ENCODE measurements at regions not wholly inside any gene's neighbourhood (a gene's known extent, or its start where the extent isn't known, plus 50 kb on each side); places are given as distances from the start of the nearest gene placed in this dataset.

DNA sequence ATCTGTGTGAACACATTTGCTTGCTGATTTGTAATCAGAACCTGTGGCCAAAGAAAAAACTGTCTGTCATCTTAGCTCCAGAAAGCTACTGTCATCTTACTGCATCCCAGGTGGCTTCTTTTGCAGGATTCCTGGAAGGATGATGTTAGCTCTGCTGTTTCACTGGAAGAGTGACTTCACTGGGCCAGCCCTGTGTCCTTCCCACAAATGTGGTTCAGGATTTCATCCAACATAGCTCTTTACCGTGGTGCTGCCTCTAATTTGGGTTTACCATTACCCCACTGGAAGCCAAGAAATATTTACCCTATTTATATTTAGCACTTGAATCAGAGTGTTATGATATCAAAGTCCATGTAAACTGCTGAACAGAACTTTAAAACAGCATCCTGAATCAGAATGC lies 501.0 kb downstream of the GADD45G start (continued):
- TF ChIP-seq, protein P1, sequence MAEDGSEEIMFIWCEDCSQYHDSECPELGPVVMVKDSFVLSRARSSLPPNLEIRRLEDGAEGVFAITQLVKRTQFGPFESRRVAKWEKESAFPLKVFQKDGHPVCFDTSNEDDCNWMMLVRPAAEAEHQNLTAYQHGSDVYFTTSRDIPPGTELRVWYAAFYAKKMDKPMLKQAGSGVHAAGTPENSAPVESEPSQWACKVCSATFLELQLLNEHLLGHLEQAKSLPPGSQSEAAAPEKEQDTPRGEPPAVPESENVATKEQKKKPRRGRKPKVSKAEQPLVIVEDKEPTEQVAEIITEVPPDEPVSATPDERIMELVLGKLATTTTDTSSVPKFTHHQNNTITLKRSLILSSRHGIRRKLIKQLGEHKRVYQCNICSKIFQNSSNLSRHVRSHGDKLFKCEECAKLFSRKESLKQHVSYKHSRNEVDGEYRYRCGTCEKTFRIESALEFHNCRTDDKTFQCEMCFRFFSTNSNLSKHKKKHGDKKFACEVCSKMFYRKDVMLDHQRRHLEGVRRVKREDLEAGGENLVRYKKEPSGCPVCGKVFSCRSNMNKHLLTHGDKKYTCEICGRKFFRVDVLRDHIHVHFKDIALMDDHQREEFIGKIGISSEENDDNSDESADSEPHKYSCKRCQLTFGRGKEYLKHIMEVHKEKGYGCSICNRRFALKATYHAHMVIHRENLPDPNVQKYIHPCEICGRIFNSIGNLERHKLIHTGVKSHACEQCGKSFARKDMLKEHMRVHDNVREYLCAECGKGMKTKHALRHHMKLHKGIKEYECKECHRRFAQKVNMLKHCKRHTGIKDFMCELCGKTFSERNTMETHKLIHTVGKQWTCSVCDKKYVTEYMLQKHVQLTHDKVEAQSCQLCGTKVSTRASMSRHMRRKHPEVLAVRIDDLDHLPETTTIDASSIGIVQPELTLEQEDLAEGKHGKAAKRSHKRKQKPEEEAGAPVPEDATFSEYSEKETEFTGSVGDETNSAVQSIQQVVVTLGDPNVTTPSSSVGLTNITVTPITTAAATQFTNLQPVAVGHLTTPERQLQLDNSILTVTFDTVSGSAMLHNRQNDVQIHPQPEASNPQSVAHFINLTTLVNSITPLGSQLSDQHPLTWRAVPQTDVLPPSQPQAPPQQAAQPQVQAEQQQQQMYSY (CRISPR knock-in tag; IDR thresholded peaks at IDR 0.05): no peak
- no peak for TF ChIP-seq BCL3 (IDR thresholded peaks at IDR 0.05; ENCODE audit: borderline replicate concordance, insufficient read depth, low read depth, low read length, poor library complexity, severe bottlenecking)

DNA sequence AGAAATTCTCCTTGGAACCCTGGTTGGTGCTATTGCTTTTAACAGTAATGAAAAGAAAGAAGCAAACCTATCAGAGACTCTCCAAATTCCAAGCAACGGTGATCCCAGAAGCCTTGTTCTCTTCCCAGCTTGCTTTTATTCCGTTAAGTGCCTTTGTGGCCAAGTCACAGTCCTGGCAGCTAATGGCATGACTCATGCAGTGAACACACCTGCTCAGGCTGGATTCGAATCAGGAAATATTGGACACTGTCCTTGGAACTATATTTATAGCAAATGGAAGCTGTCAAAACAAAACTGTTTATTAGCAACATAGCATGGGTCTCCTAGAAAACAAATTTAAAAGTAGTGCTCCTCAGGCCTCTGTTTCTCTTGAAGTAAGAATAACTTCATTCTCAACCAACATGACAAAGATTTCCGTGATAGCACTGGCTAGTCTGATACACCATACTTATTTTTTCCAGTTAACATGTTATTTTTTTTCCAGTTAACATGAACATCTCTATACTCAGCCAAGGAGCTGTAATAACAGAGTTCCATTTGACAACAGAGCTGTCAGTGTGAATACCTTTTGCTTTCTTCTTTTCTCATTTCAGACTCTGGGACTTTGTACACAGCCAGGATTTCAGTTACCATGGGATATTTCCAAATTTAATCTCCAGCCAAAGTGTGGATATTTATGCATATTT lies 502.4 kb downstream of the GADD45G start:
- DNase-seq (ENCODE audit: low read depth, low spot score) (no peak), FAIRE-seq (no peak), ATAC-seq (no peak)
- intact Hi-C loops (cut with micrococcal nuclease; ENCODE audit: unreplicated experiment) (no loop called here), in situ Hi-C loops (cut with MboI) (no loop called here)
- H3K27me3 ChIP-seq (replicated peaks in 1 of 2; ENCODE audit: control insufficient read depth in 2 of 2, insufficient read depth in 2 of 2, low read length in 1 of 2): no peaks in the 10 kb centered on the region; a peak in 3 of 4 replicates
- no peaks in the 10 kb centered on the region for H3K4me1 ChIP-seq (ENCODE audit: control insufficient read depth, insufficient read depth, low read length)
- ChIA-PET RAD21 (ENCODE audit: unreplicated experiment) (interaction anchor here (1.2 to 1.7 kb wide), 2 partner anchors 506 to 509 kb away, joined by 4 read pairs; no protein-coding TSS in a partner anchor), CTCF (interaction anchor here (0.7 to 3.6 kb wide), 3 partner anchors 14 to 509 kb away, joined by 3 to 21 read pairs (median 3); no protein-coding TSS in a partner anchor), POLR2A (no interaction called here), SMC1A (ENCODE audit: uncharacterized antibody, unreplicated experiment) (interaction anchor here (0.8 kb wide), 1 partner anchor 504 kb away, joined by 3 read pairs; no protein-coding TSS in a partner anchor)
- no peaks in the 10 kb centered on the region for H4K20me1 ChIP-seq (ENCODE audit: control insufficient read depth, insufficient read depth)
- H3K9ac ChIP-seq (ENCODE audit: control insufficient read depth, insufficient read depth, low read length): no peak overlapping the region
- no peaks in the 10 kb centered on the region for H3K9me3 ChIP-seq (replicated peaks; ENCODE audit: control insufficient read depth, insufficient read depth, low read length)
- no peaks in the 10 kb centered on the region for H3K79me2 ChIP-seq (ENCODE audit: control insufficient read depth, insufficient read depth, low read length)
- TF ChIP-seq WRNIP1 (IDR thresholded peaks at IDR 0.05; ENCODE audit: borderline replicate concordance, low read depth, low read length) (no peak), PAX5 (IDR thresholded peaks at IDR 0.05; ENCODE audit: borderline replicate concordance, low read depth, low read length) (no peak), RCOR1 (conservative IDR thresholded peaks at IDR 0.05; ENCODE audit: low read depth, low read length) (no peak), SMC3 (IDR thresholded peaks at IDR 0.05; ENCODE audit: borderline replicate concordance, low read length) (no peak), SIN3A (IDR thresholded peaks at IDR 0.05; ENCODE audit: low read depth, low read length) (no peak), DPF2 (IDR thresholded peaks at IDR 0.05) (no peak), POLR2AphosphoS2 (IDR thresholded peaks at IDR 0.05; ENCODE audit: low read depth, low read length) (no peak)
- TF ChIP-seq, protein P2, sequence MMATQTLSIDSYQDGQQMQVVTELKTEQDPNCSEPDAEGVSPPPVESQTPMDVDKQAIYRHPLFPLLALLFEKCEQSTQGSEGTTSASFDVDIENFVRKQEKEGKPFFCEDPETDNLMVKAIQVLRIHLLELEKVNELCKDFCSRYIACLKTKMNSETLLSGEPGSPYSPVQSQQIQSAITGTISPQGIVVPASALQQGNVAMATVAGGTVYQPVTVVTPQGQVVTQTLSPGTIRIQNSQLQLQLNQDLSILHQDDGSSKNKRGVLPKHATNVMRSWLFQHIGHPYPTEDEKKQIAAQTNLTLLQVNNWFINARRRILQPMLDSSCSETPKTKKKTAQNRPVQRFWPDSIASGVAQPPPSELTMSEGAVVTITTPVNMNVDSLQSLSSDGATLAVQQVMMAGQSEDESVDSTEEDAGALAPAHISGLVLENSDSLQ (IDR thresholded peaks at IDR 0.05): no peak
- H2AFZ ChIP-seq (ENCODE audit: control insufficient read depth, low read depth, low read length): no peak overlapping the region
- BruUV-seq (replicated peaks): no TSS peak
- no peak overlapping the region for H3K4me2 ChIP-seq (ENCODE audit: control insufficient read depth, insufficient read depth)
- no peak overlapping the region for H3K27ac ChIP-seq (ENCODE audit: control insufficient read depth, insufficient read depth)
- 11% methylated on average over 4 of the region's 4 CpGs for whole genome bisulfite sequencing (ENCODE audit: insufficient coverage, insufficient replicate concordance, low lambda C conversion rate, missing lambda C conversion rate)
- H3K36me3 ChIP-seq (ENCODE audit: control insufficient read depth in 2 of 2, insufficient read depth in 2 of 2, low read length in 1 of 2): no peaks in the 10 kb centered on the region
- H3K4me3 ChIP-seq: no peak overlapping the region
